IMR-90 (cell line): ENCODE measurements at regions not wholly inside any gene's neighbourhood (a gene's known extent, or its start where the extent isn't known, plus 50 kb on each side); places are given as distances from the start of the nearest gene placed in this dataset.

ENCODE experiments used
- ATAC-seq: fragments of 200-7000 bp; cut with Tn5 transposase; 2 replicates; pipeline ENCODE4 v1.9.1; 2020; ENCODE audit warnings: low read depth, mild to moderate bottlenecking, moderate library complexity
- BruUV-seq: library from RNA; stranded (reverse); fragments of 400-500 nt; replicated peaks from 2 replicates; lab custom pipeline; 2021; lab: Mats Ljungman, UMichigan
- CTCF ChIA-PET: fragments of 300-600 bp; formaldehyde crosslinking; extraction: SDS; loops from one replicate; lab custom pipeline; 2021; ENCODE audit warnings: antibody characterized with exemption; lab: Yijun Ruan, JAX
- POLR2A ChIA-PET: fragments of 300-600 bp; sonication (Branson Sonifier 250); formaldehyde crosslinking; loops from one replicate; lab custom pipeline; 2022; ENCODE audit warnings: antibody characterized with exemption; ENCODE audit not compliant: unreplicated experiment; lab: Charles Lee
- DNase-seq: peaks from one replicate; pipeline ENCODE4 v3.0.0; 2013
- H2AFZ ChIP-seq: replicated peaks from 2 replicates; pipeline ENCODE3; 2013; ENCODE audit warnings: low read length, mild to moderate bottlenecking; ENCODE audit not compliant: poor library complexity
- H2AK5ac ChIP-seq: 2 replicates; pipeline ENCODE4 v1.6.1; 2013; ENCODE audit warnings: low read depth, low read length, inconsistent platforms
- H2AK9ac ChIP-seq: replicated peaks from 2 replicates; pipeline ENCODE3; 2013; ENCODE audit warnings: mild to moderate bottlenecking, low read depth, low read length, moderate library complexity; ENCODE audit not compliant: poor library complexity
- H2BK120ac ChIP-seq: 2 replicates; pipeline ENCODE4 v1.6.1; 2013; ENCODE audit warnings: low read depth, low read length, inconsistent platforms
- H2BK15ac ChIP-seq: 3 replicates; pipeline ENCODE4 v1.6.1; 2013; ENCODE audit warnings: low read depth, low read length, inconsistent platforms
- H2BK20ac ChIP-seq: 2 replicates; pipeline ENCODE4 v1.6.1; 2013; ENCODE audit warnings: low read depth, mild to moderate bottlenecking, inconsistent platforms, low read length, moderate library complexity
- H2BK5ac ChIP-seq: 2 replicates; pipeline ENCODE4 v1.6.1; 2013; ENCODE audit warnings: mild to moderate bottlenecking, low read depth, low read length, inconsistent platforms; ENCODE audit not compliant: poor library complexity, severe bottlenecking
- H3K14ac ChIP-seq: replicated peaks from 2 replicates; pipeline ENCODE4 v1.6.1; 2013; ENCODE audit warnings: low read depth, low read length, inconsistent platforms
- H3K18ac ChIP-seq: 2 replicates; pipeline ENCODE4 v1.6.1; 2013; ENCODE audit warnings: low read depth, low read length, control low read depth
- H3K23ac ChIP-seq: 2 replicates; pipeline ENCODE4 v1.6.1; 2013; ENCODE audit warnings: low read depth, low read length, inconsistent platforms
- H3K27ac ChIP-seq: 2 replicates; pipeline ENCODE4 v1.5.1; 2013; ENCODE audit warnings: mild to moderate bottlenecking, control low read depth, low read length; ENCODE audit not compliant: insufficient read depth
- H3K27me3 ChIP-seq: 2 replicates; pipeline ENCODE4 v1.6.1; 2013; ENCODE audit warnings: low read length; ENCODE audit not compliant: control insufficient read depth, insufficient read depth
- H3K36me3 ChIP-seq: 2 replicates; pipeline ENCODE4 v1.6.1; 2013; ENCODE audit warnings: low read length, mixed read lengths; ENCODE audit not compliant: control insufficient read depth, insufficient read depth
- H3K4ac ChIP-seq: 2 replicates; pipeline ENCODE4 v1.6.1; 2013; ENCODE audit warnings: low read depth, low read length, inconsistent platforms
- H3K4me1 ChIP-seq: 2 replicates; pipeline ENCODE4 v1.6.1; 2013; ENCODE audit warnings: low read length, mixed read lengths; ENCODE audit not compliant: control insufficient read depth, insufficient read depth
- H3K4me2 ChIP-seq: 2 replicates; pipeline ENCODE4 v1.6.1; 2013; ENCODE audit warnings: low read depth, mild to moderate bottlenecking, control low read depth, low read length, moderate library complexity
- H3K4me3 ChIP-seq: 2 replicates; pipeline ENCODE4 v1.5.1; 2013; ENCODE audit warnings: low read depth, mild to moderate bottlenecking, control low read depth, low read length, moderate library complexity; ENCODE audit not compliant: insufficient read depth
- H3K56ac ChIP-seq: 2 replicates; pipeline ENCODE4 v1.6.1; 2013; ENCODE audit warnings: low read length, inconsistent platforms; ENCODE audit not compliant: insufficient read depth; ENCODE audit errors: extremely low read depth
- H3K79me1 ChIP-seq, 2 experiments: 2 replicates each; pipeline ENCODE4 v1.6.1; 2013; ENCODE audit warnings: low read length in 2 of 2, inconsistent platforms in 1 of 2, low read depth in 1 of 2
- H3K9ac ChIP-seq: 2 replicates; pipeline ENCODE4 v1.6.1; 2013; ENCODE audit warnings: low read depth, low read length, control low read depth
- H3K9me1 ChIP-seq: 2 replicates; pipeline ENCODE4 v1.6.1; 2013; ENCODE audit warnings: low read length, inconsistent platforms; ENCODE audit not compliant: insufficient read depth
- H3K9me3 ChIP-seq: 2 replicates; pipeline ENCODE4 v1.6.1; 2013; ENCODE audit warnings: low read length; ENCODE audit not compliant: control insufficient read depth, insufficient read depth
- H4K20me1 ChIP-seq: 2 replicates; pipeline ENCODE4 v1.6.1; 2013; ENCODE audit warnings: low read length, inconsistent platforms; ENCODE audit not compliant: insufficient read depth
- H4K5ac ChIP-seq: 2 replicates; pipeline ENCODE4 v1.6.1; 2013; ENCODE audit warnings: mild to moderate bottlenecking, low read depth, low read length, control low read depth
- H4K8ac ChIP-seq, 2 experiments: 2 replicates each; pipeline ENCODE4 v1.6.1; 2013; ENCODE audit warnings: low read depth in 2 of 2, low read length in 2 of 2, control low read depth in 1 of 2, inconsistent platforms in 1 of 2
- H4K91ac ChIP-seq: 2 replicates; pipeline ENCODE4 v1.6.1; 2013; ENCODE audit warnings: low read depth, low read length, inconsistent platforms; ENCODE audit not compliant: insufficient read depth
- CEBPB ChIP-seq: IDR thresholded peaks from 2 replicates; pipeline ENCODE4 v1.6.1; 2012; ENCODE audit warnings: low read depth, low read length, improper control_type of control experiment
- RCOR1 ChIP-seq: IDR thresholded peaks from 2 replicates; pipeline ENCODE4 v1.6.1; 2012; ENCODE audit warnings: mild to moderate bottlenecking, low read length, improper control_type of control experiment; ENCODE audit not compliant: insufficient replicate concordance
- RFX5 ChIP-seq: IDR thresholded peaks from 2 replicates; pipeline ENCODE4 v1.8.0; 2012; ENCODE audit warnings: low read depth, mild to moderate bottlenecking, low read length, moderate library complexity
- SMC3 ChIP-seq: fragments of 150-350 bp; IDR thresholded peaks from 2 replicates; pipeline ENCODE4 v1.6.1; 2016; ENCODE audit warnings: low read depth, mild to moderate bottlenecking, antibody characterized with exemption, low read length, moderate library complexity
- WGBS, 2 experiments: methylation state at CpG; one replicate each; pipeline versions ENCODE4 v1.1.5 to v1.1.7; 2013; ENCODE audit warnings: missing lambda C conversion rate in 2 of 2; ENCODE audit not compliant: insufficient read length in 1 of 2; ENCODE audit errors: extremely low coverage in 2 of 2; 5-methylcytosine and 5-hydroxymethylcytosine counted together
- dilution Hi-C: fragments of 300-500 bp; cut with HindIII; formaldehyde crosslinking; loops from one replicate; pipeline ENCODE4 v1.14.3; 2018; ENCODE audit warnings: low sequenced_read_pairs; ENCODE audit not compliant: unreplicated experiment
- in situ Hi-C: fragments of 300-500 bp; cut with MboI; formaldehyde crosslinking; loops from 3 replicates; pipeline ENCODE4 v1.14.3; 2019; ENCODE audit warnings: low sequenced_read_pairs, inconsistent platforms, mixed read lengths
- intact Hi-C: fragments of 100-400 bp; cut with micrococcal nuclease; formaldehyde crosslinking; loops from 2 replicates; pipeline ENCODE4 v1.10.0; 2022
- TF ChIP-seq, protein P1 (sequence below): fragments of 150-350 bp; IDR thresholded peaks from 2 replicates; pipeline ENCODE4 v1.6.1; 2017; ENCODE audit warnings: mild to moderate bottlenecking, antibody characterized with exemption, low read length, low read depth

DNA sequence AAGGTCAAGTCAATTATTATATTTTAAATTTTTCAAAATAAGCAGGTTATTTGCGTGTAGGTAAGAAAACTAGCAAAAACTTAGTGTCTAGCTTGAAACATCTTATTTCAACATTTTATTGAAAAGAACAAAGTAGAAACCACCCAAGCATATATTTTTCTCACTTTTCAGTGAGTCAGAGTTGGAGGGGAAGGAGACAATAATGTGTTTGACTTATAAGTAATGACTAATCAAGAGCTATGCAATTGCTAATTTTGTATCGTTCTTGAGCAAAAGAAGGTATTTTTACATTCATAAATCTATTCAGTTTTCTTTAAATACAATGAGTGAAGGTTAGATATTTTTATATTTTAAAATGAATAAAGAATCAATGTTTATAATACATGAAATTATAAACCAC lies 54.4 kb upstream of the P2RY1 start:
- no peak overlapping the region for H3K4ac ChIP-seq
- ChIA-PET CTCF (no interaction called here), POLR2A (no interaction called here)
- BruUV-seq: no TSS peak
- H3K9me1 ChIP-seq: no peaks in the 10 kb centered on the region
- no peak overlapping the region for H4K5ac ChIP-seq
- no peak overlapping the region for H2AFZ ChIP-seq
- no peaks in the 10 kb centered on the region for H3K4me1 ChIP-seq
- WGBS, 2 experiments: no CpG with 5 or more reads among the region's 2 CpGs
- intact Hi-C loops (no loop called here), dilution Hi-C loops (no loop called here), in situ Hi-C loops (no loop called here)
- H4K8ac ChIP-seq: no peak overlapping the region
- no peak for DNase-seq
- H2AK5ac ChIP-seq: no peak overlapping the region
- no peak overlapping the region for H2BK20ac ChIP-seq
- H3K27ac ChIP-seq: no peak overlapping the region
- H3K9ac ChIP-seq: no peak overlapping the region
- no peaks in the 10 kb centered on the region for H3K36me3 ChIP-seq
- H2BK5ac ChIP-seq: no peak overlapping the region
- H3K4me2 ChIP-seq: no peak overlapping the region
- no peak overlapping the region for H2BK15ac ChIP-seq
- H3K9me3 ChIP-seq: no peaks in the 10 kb centered on the region
- no peak overlapping the region for H2AK9ac ChIP-seq
- H3K4me3 ChIP-seq: no peak overlapping the region
- TF ChIP-seq CEBPB: no peak
- no peak for TF ChIP-seq SMC3
- TF ChIP-seq RFX5: no peak
- TF ChIP-seq, protein P1, sequence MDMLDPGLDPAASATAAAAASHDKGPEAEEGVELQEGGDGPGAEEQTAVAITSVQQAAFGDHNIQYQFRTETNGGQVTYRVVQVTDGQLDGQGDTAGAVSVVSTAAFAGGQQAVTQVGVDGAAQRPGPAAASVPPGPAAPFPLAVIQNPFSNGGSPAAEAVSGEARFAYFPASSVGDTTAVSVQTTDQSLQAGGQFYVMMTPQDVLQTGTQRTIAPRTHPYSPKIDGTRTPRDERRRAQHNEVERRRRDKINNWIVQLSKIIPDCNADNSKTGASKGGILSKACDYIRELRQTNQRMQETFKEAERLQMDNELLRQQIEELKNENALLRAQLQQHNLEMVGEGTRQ: no peak
- no peak for TF ChIP-seq RCOR1
- H3K27me3 ChIP-seq: no peaks in the 10 kb centered on the region
- H3K14ac ChIP-seq: no peak overlapping the region
- no peak for ATAC-seq
- no peak overlapping the region for H4K91ac ChIP-seq
- H3K56ac ChIP-seq: no peak overlapping the region
- H2BK120ac ChIP-seq: no peak overlapping the region
- H3K18ac ChIP-seq: no peak overlapping the region
- no peaks in the 10 kb centered on the region for H3K79me1 ChIP-seq
- no peaks in the 10 kb centered on the region for H4K20me1 ChIP-seq
- H3K23ac ChIP-seq: no peak overlapping the region
